ENCODE measurements at regions not wholly inside any gene's neighbourhood (a gene's known extent, or its start where the extent isn't known, plus 50 kb on each side); places are given as distances from the start of the nearest gene placed in this dataset.

GRCh38 chr14:85057221-85057620 lies 472.7 kb upstream of the FLRT2 start:
- TF ChIP-seq CTCF (IDR thresholded peaks at IDR 0.05; ENCODE audit: low read length): no peak
- TF ChIP-seq EZH2 (IDR thresholded peaks at IDR 0.05; ENCODE audit: borderline replicate concordance, low read length): no peak
